HepG2 (cell line): ENCODE measurements at regions not wholly inside any gene's neighbourhood (a gene's known extent, or its start where the extent isn't known, plus 50 kb on each side); places are given as distances from the start of the nearest gene placed in this dataset.

Experiments used
- HNF1A ChIP-seq, 2 experiments: sonication (generic) in 1 of 2; formaldehyde crosslinking in 1 of 2; IDR thresholded peaks; 2 replicates each; pipeline versions ENCODE4 v1.4.0 to v1.6.1; 2016 to 2020; ENCODE audit warnings: borderline replicate concordance in 1 of 2, low read depth in 1 of 2, mild to moderate bottlenecking in 1 of 2, missing genetic modification reagents in 1 of 2
- JUN ChIP-seq: sonication (generic); formaldehyde crosslinking; IDR thresholded peaks from 2 replicates; pipeline ENCODE4 v1.4.0; 2020; ENCODE audit warnings: mild to moderate bottlenecking, missing genetic modification reagents
- MED8 ChIP-seq: sonication (generic); formaldehyde crosslinking; IDR thresholded peaks from 2 replicates; pipeline ENCODE4 v1.8.1; 2023; ENCODE audit warnings: mild to moderate bottlenecking, missing genetic modification reagents; ENCODE audit not compliant: insufficient replicate concordance
- MEIS1 ChIP-seq: sonication (generic); formaldehyde crosslinking; IDR thresholded peaks from 2 replicates; pipeline ENCODE4 v1.9.0; 2021; ENCODE audit warnings: mild to moderate bottlenecking, missing genetic modification reagents, moderate library complexity, borderline replicate concordance
- SALL1 ChIP-seq: sonication (generic); formaldehyde crosslinking; IDR thresholded peaks from 2 replicates; pipeline ENCODE4 v1.8.0; 2022; ENCODE audit warnings: mild to moderate bottlenecking, missing genetic modification reagents
- SNAPC2 ChIP-seq: sonication (generic); formaldehyde crosslinking; IDR thresholded peaks from 2 replicates; pipeline ENCODE4 v1.8.1; 2022; ENCODE audit warnings: mild to moderate bottlenecking, missing genetic modification reagents
- SOX13 ChIP-seq, 3 experiments: fragments of 450-650 bp in 1 of 3; sonication (generic) in 1 of 3; formaldehyde crosslinking in 1 of 3; IDR thresholded peaks in 2 of 3; conservative IDR thresholded peaks in 1 of 3; 2 replicates each; pipeline versions ENCODE4 v1.5.0 to v1.6.1; 2016 to 2020; ENCODE audit warnings: antibody characterized with exemption in 1 of 3, mild to moderate bottlenecking in 1 of 3, missing compliant biosample characterization in 1 of 3, missing genetic modification reagents in 1 of 3, moderate library complexity in 1 of 3
- ZNF234 ChIP-seq: sonication (generic); formaldehyde crosslinking; conservative IDR thresholded peaks from 2 replicates; pipeline ENCODE4 v1.5.1; 2020; ENCODE audit warnings: mild to moderate bottlenecking, missing genetic modification reagents
- ZNF276 ChIP-seq: sonication (generic); formaldehyde crosslinking; IDR thresholded peaks from 2 replicates; pipeline ENCODE4 v1.4.0; 2020; ENCODE audit warnings: mild to moderate bottlenecking, low read depth, missing genetic modification reagents
- ZNF672 ChIP-seq: sonication (generic); formaldehyde crosslinking; IDR thresholded peaks from 2 replicates; pipeline ENCODE4 v1.8.1; 2022; ENCODE audit warnings: missing genetic modification reagents
- ZZZ3 ChIP-seq: sonication (generic); formaldehyde crosslinking; IDR thresholded peaks from 2 replicates; pipeline ENCODE4 v1.4.0; 2020; ENCODE audit warnings: missing genetic modification reagents, mild to moderate bottlenecking, borderline replicate concordance
- TF ChIP-seq, protein P1 (sequence below): sonication (generic); formaldehyde crosslinking; IDR thresholded peaks from 2 replicates; pipeline ENCODE4 v1.4.0; 2020; ENCODE audit warnings: missing genetic modification reagents
- TF ChIP-seq, protein P2 (sequence below): sonication (generic); formaldehyde crosslinking; IDR thresholded peaks from 2 replicates; pipeline ENCODE4 v1.5.0; 2020; ENCODE audit warnings: mild to moderate bottlenecking, missing genetic modification reagents, borderline replicate concordance
- TF ChIP-seq, protein P3 (sequence below): IDR thresholded peaks from 2 replicates; pipeline ENCODE4 v1.6.1; 2016; ENCODE audit warnings: mild to moderate bottlenecking, missing biosample characterization, missing genetic modification reagents

DNA sequence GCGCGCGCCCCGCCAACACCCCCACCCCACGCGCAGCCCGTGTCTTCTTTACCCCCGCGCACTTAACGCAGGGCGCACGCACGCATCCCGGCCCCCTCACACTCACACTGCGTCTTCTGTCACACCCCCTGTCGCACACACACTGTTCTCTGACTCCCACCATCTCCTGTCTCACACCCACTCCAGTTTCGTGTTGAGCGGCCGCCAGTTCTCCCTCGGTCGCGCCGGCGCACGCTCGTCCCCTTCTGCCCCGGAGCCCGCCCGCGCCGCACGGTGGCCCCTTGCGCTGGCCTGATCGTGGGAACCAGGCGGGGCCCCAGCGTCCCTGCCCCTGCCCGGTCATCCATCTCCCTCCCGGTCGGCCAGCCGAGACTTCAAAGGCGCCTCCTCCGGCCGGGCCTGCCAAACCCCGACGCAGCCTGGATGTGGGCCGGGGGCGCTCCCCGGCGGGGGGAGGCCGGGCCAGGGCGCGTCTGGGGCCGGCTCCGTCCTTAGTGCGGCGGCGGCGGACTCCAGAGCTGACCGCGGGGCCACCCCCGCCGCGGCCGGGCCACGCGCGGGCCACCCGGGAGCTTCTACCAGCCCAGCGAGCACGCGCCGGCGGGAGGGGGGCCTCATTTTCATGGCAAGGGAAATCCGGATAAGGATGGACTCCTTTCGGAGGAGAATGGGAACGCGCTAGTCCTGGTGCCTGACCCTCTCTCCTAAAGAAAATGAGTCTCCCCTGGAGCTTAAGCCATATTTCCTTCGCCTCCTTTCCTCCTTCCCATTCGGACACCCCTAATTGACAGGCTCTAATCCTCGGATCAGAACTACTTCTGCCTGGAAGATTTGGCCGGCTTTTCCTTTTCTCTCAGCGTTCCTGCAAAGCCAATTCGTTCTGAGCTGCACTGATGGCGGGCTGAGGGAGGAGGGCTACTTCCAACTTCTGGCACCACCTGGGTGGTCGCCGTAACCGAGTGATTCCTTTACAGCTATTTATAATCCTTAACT, 82.0 kb upstream of the HMGA2 start (continued):
- TF ChIP-seq HNF1A (IDR thresholded peaks at IDR 0.05; ENCODE audit: low read depth), result no peak
- TF ChIP-seq HNF1A (CRISPR knock-in tag; IDR thresholded peaks at IDR 0.05; ENCODE audit: borderline replicate concordance), result no peak
- TF ChIP-seq SNAPC2 (CRISPR knock-in tag), result no peak
- no peak for TF ChIP-seq ZZZ3 (CRISPR knock-in tag)
- TF ChIP-seq ZNF276, result no peak
- TF ChIP-seq SOX13 (IDR thresholded peaks at IDR 0.05), result no peak
- peak in 1 of 2 experiments; percentile 27; a peak in 1 of 4 replicates for TF ChIP-seq SOX13 (CRISPR knock-in tag; conservative IDR thresholded peaks at IDR 0.05 in 1 of 2, IDR thresholded peaks at IDR 0.05 in 1 of 2)
- TF ChIP-seq, protein P1, sequence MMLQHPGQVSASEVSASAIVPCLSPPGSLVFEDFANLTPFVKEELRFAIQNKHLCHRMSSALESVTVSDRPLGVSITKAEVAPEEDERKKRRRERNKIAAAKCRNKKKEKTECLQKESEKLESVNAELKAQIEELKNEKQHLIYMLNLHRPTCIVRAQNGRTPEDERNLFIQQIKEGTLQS (CRISPR knock-in tag), result no peak
- TF ChIP-seq, protein P2, sequence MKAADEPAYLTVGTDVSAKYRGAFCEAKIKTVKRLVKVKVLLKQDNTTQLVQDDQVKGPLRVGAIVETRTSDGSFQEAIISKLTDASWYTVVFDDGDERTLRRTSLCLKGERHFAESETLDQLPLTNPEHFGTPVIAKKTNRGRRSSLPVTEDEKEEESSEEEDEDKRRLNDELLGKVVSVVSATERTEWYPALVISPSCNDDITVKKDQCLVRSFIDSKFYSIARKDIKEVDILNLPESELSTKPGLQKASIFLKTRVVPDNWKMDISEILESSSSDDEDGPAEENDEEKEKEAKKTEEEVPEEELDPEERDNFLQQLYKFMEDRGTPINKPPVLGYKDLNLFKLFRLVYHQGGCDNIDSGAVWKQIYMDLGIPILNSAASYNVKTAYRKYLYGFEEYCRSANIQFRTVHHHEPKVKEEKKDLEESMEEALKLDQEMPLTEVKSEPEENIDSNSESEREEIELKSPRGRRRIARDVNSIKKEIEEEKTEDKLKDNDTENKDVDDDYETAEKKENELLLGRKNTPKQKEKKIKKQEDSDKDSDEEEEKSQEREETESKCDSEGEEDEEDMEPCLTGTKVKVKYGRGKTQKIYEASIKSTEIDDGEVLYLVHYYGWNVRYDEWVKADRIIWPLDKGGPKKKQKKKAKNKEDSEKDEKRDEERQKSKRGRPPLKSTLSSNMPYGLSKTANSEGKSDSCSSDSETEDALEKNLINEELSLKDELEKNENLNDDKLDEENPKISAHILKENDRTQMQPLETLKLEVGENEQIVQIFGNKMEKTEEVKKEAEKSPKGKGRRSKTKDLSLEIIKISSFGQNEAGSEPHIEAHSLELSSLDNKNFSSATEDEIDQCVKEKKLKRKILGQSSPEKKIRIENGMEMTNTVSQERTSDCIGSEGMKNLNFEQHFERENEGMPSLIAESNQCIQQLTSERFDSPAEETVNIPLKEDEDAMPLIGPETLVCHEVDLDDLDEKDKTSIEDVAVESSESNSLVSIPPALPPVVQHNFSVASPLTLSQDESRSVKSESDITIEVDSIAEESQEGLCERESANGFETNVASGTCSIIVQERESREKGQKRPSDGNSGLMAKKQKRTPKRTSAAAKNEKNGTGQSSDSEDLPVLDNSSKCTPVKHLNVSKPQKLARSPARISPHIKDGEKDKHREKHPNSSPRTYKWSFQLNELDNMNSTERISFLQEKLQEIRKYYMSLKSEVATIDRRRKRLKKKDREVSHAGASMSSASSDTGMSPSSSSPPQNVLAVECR (CRISPR knock-in tag), result peak; percentile 38; the same call in 1 of the 2 replicates
- TF ChIP-seq JUN, result no peak
- TF ChIP-seq MED8, result no peak
- peak; percentile 35; the same call in 1 of the 2 replicates for TF ChIP-seq SALL1 (CRISPR knock-in tag)
- TF ChIP-seq MEIS1, result 0 out of 2 replicates have a peak, but pooled peaks have one; percentile 58
- no peak for TF ChIP-seq ZNF672 (CRISPR knock-in tag)
- 0 out of 2 replicates have a peak, but pooled peaks have one; percentile 40 for TF ChIP-seq ZNF234 (CRISPR knock-in tag)
- TF ChIP-seq, protein P3, sequence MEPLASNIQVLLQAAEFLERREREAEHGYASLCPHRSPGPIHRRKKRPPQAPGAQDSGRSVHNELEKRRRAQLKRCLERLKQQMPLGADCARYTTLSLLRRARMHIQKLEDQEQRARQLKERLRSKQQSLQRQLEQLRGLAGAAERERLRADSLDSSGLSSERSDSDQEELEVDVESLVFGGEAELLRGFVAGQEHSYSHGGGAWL (CRISPR knock-in tag), result 0 out of 2 replicates have a peak, but pooled peaks have one; percentile 46
